Epithelial cell of esophagus (primary cell): ENCODE measurements at regions not wholly inside any gene's neighbourhood (a gene's known extent, or its start where the extent isn't known, plus 50 kb on each side); places are given as distances from the start of the nearest gene placed in this dataset.

Experiments
- DNase-seq: peaks from one replicate; pipeline ENCODE4 v3.0.0; 2010; ENCODE audit warnings: low read depth
- H3K4me3 ChIP-seq: 2 replicates; pipeline ENCODE4 v1.5.1; 2011; ENCODE audit warnings: mild to moderate bottlenecking, low read length, control low read depth
- CTCF ChIP-seq: IDR thresholded peaks from 2 replicates; pipeline ENCODE4 v1.5.1; 2011; ENCODE audit warnings: low read depth, mild to moderate bottlenecking, low read length, control low read depth, inconsistent platforms; ENCODE audit not compliant: insufficient read depth; ENCODE audit errors: missing control alignments

GRCh38 chr20:12207875-12208274 is 290.2 kb downstream of the BTBD3 start:
- peak; percentile 54 for DNase-seq
- H3K4me3 ChIP-seq: no peak overlapping the region
- peak; percentile 71 for TF ChIP-seq CTCF

DNA sequence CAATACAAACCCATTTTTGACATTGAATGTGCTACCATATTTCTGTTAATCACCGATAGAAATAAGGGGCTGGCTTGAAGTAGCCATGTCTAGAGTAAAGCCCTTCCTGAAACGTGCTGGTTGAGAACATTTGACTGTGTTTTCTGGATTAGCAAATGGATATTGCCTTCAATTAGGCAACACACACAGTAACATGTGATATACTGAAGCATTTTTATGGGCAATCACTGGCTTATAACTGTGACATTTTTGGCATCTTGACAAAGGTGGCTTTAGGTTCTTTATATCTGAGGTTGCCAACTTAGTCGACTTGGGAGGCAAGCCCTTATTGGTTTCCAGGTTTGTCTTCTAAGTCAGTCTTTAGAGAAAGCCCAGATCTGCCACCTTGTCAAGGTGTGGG is 292.9 kb downstream of the BTBD3 start:
- TF ChIP-seq CTCF: no peak
- no peak overlapping the region for H3K4me3 ChIP-seq
- no peak for DNase-seq

DNA sequence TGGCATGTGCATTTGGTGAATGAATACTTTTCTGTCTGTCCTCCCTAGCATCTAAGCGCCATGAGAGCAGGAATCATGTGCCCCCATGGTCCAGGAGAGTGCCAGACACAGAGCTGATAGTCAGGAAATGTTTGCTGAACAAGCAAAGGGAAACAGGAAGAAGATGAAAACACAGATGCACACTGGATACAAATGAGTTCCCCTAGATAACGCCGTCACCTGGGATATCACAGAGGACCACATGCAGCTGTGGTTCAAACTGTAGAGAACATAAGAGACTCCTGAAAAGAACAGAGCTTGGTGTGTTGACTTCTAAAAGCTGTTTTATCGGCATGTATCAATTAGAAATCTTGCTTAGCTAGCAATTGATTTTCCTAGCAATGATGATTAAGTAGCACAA is 293.7 kb downstream of the BTBD3 start:
- no peak for TF ChIP-seq CTCF
- H3K4me3 ChIP-seq: no peak overlapping the region
- DNase-seq: no peak

GRCh38 chr20:12217382-12217781 is 299.7 kb downstream of the BTBD3 start:
- no peak for TF ChIP-seq CTCF
- H3K4me3 ChIP-seq: no peak overlapping the region
- DNase-seq: peak; percentile 32

DNA sequence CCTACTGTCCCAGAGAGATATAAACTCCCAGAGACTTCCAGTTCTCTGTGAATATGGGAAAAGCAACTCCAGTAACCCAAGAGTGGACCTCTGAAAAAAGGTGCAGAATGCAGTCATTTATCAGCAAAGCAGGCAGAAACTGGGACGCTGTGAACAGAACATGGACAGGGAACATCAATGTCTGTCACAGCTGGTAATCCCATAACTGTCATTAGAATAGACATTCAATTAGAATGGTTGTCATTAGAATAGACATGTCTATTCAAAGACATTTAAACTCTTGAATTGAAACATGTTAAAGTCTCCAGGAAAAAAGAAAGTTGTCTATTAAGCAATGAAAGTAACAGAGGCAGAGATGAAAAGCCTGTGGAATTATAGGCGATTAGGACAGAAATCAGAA is 302.1 kb downstream of the BTBD3 start:
- no peak for DNase-seq
- H3K4me3 ChIP-seq: no peak overlapping the region
- TF ChIP-seq CTCF: no peak

DNA sequence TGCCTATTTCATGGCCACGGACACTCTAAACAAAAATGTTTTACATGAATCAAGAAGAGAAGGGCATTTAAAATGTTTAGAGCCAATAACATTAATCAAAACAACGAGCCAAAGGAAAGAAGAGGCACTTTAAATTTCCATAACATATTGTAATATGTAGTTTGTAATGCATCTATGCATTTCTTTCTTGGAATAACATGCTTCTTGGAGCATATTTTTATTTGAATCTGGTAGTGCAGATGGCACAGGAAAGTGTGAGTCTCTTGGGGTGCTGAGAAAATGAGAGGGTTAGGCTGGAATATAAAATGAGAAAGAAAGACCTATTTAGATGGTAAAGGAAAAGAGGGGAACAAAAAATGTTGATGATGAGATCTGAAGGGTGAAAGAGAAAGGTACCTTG is 305.4 kb downstream of the BTBD3 start:
- no peak for TF ChIP-seq CTCF
- no peak overlapping the region for H3K4me3 ChIP-seq
- no peak for DNase-seq

- no peak overlapping the region for H3K4me3 ChIP-seq
- no peak for TF ChIP-seq CTCF
- DNase-seq: no peak
These were observed 308.2 kb downstream of the BTBD3 start for GRCh38 chr20:12225898-12226297.
